ENCODE measurements at regions not wholly inside any gene's neighbourhood (a gene's known extent, or its start where the extent isn't known, plus 50 kb on each side); places are given as distances from the start of the nearest gene placed in this dataset.

- Histone ChIP-seq H3K9ac (ENCODE audit: low read depth, low read length) (no peak overlapping the region), H3K27me3 (ENCODE audit: insufficient read depth, low read length, poor library complexity) (no peaks in the 10 kb centered on the region), H3K79me2 (ENCODE audit: insufficient read depth, low read length) (no peaks in the 10 kb centered on the region), H3K36me3 (ENCODE audit: insufficient read depth, low read length) (no peaks in the 10 kb centered on the region), H3K4me3 (ENCODE audit: low read depth in 1 of 2, low read length in 2 of 2) (no peak overlapping the region), H3K4me1 (ENCODE audit: insufficient read depth, low read length) (no peaks in the 10 kb centered on the region), H3K4me2 (ENCODE audit: insufficient read depth, low read length) (no peak overlapping the region), H2AFZ (ENCODE audit: low read depth, low read length) (no peak overlapping the region), H3K27ac (ENCODE audit: low read length) (no peak overlapping the region), H4K20me1 (ENCODE audit: insufficient read depth, low read length) (no peaks in the 10 kb centered on the region), H3K9me3 (ENCODE audit: insufficient read depth, low read length, severe bottlenecking) (no peaks in the 10 kb centered on the region)
- TF ChIP-seq EZH2 (IDR thresholded peaks at IDR 0.05; ENCODE audit: borderline replicate concordance, low read depth, low read length, severe bottlenecking) (no peak), CTCF (IDR thresholded peaks at IDR 0.05; ENCODE audit: borderline replicate concordance, extremely low read depth, low read length, poor library complexity, severe bottlenecking) (no peak)
- DNase-seq (no peak), ATAC-seq (ENCODE audit: insufficient read depth, low read depth) (no peak)
Observed at GRCh38 chr15:97350813-97351212, 609.7 kb upstream of the ARRDC4 start.

- DNase-seq (no peak), ATAC-seq (ENCODE audit: insufficient read depth, low read depth) (no peak)
- H3K9me3 ChIP-seq (ENCODE audit: insufficient read depth, low read length, severe bottlenecking), result no peaks in the 10 kb centered on the region
- no peaks in the 10 kb centered on the region for H3K79me2 ChIP-seq (ENCODE audit: insufficient read depth, low read length)
- no peak overlapping the region for H3K4me3 ChIP-seq (ENCODE audit: low read depth in 1 of 2, low read length in 2 of 2)
- H3K4me1 ChIP-seq (ENCODE audit: insufficient read depth, low read length), result no peaks in the 10 kb centered on the region
- H2AFZ ChIP-seq (ENCODE audit: low read depth, low read length), result no peak overlapping the region
- H3K9ac ChIP-seq (ENCODE audit: low read depth, low read length), result no peak overlapping the region
- H3K27me3 ChIP-seq (ENCODE audit: insufficient read depth, low read length, poor library complexity), result peaks cover 7% of the 10 kb centered on the region
- H3K4me2 ChIP-seq (ENCODE audit: insufficient read depth, low read length), result no peak overlapping the region
- no peak overlapping the region for H3K27ac ChIP-seq (ENCODE audit: low read length)
- no peaks in the 10 kb centered on the region for H4K20me1 ChIP-seq (ENCODE audit: insufficient read depth, low read length)
- H3K36me3 ChIP-seq (ENCODE audit: insufficient read depth, low read length), result no peaks in the 10 kb centered on the region
- TF ChIP-seq CTCF (IDR thresholded peaks at IDR 0.05; ENCODE audit: borderline replicate concordance, extremely low read depth, low read length, poor library complexity, severe bottlenecking) (no peak), EZH2 (IDR thresholded peaks at IDR 0.05; ENCODE audit: borderline replicate concordance, low read depth, low read length, severe bottlenecking) (no peak)
Observed at GRCh38 chr15:97383516-97383915, 577.0 kb upstream of the ARRDC4 start.

DNA sequence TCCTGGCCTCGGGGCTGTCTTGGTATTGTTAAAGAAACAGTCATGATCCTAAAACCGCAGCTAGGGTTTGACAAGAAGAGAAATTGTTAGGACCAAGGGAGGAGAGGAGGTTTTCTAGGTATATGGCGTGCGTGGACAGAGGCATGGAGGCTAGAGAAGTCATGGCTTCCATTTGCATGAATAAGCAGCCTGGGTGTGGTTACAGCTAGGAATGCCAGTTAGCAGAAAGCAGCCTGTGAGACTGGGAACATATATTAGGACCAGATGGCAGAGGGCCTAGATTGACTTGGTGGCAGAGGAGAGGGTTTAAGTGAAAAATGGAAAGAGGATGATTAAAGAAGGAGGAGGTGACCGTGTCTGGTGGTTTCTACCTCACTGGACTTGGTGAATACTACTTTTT, 573.6 kb upstream of the ARRDC4 start:
- Histone ChIP-seq H2AFZ (ENCODE audit: low read depth, low read length) (no peak overlapping the region), H3K9ac (ENCODE audit: low read depth, low read length) (no peak overlapping the region), H4K20me1 (ENCODE audit: insufficient read depth, low read length) (no peaks in the 10 kb centered on the region), H3K4me1 (ENCODE audit: insufficient read depth, low read length) (no peaks in the 10 kb centered on the region), H3K36me3 (ENCODE audit: insufficient read depth, low read length) (no peaks in the 10 kb centered on the region), H3K27ac (ENCODE audit: low read length) (no peak overlapping the region), H3K79me2 (ENCODE audit: insufficient read depth, low read length) (no peaks in the 10 kb centered on the region), H3K4me2 (ENCODE audit: insufficient read depth, low read length) (no peak overlapping the region), H3K27me3 (ENCODE audit: insufficient read depth, low read length, poor library complexity) (peaks cover 7% of the 10 kb centered on the region), H3K4me3 (ENCODE audit: low read depth in 1 of 2, low read length in 2 of 2) (no peak overlapping the region), H3K9me3 (ENCODE audit: insufficient read depth, low read length, severe bottlenecking) (no peaks in the 10 kb centered on the region)
- DNase-seq (no peak), ATAC-seq (ENCODE audit: insufficient read depth, low read depth) (no peak)
- TF ChIP-seq CTCF (IDR thresholded peaks at IDR 0.05; ENCODE audit: borderline replicate concordance, extremely low read depth, low read length, poor library complexity, severe bottlenecking), result no peak
- no peak for TF ChIP-seq EZH2 (IDR thresholded peaks at IDR 0.05; ENCODE audit: borderline replicate concordance, low read depth, low read length, severe bottlenecking)

DNA sequence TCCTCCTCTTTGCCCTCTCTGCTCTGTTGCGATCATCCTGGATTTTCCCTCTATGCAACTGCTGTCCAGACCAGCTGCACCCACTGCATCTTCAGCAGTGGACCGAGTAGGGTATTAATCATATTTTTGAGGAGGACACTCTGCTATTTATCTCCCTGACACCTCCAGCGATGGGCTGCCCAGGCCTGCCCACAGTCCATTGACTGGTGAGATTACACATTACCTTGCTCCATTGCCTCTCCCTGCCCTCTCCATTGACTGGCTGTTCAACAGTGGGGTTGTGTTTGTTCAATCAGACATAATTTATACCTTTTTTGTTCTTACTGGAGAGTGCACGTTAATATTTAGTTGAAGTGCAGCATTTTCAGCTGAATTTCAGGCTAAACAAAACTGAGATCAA, 559.3 kb upstream of the ARRDC4 start:
- no peak overlapping the region for H2AFZ ChIP-seq (ENCODE audit: low read depth, low read length)
- no peak overlapping the region for H3K4me3 ChIP-seq (ENCODE audit: low read depth in 1 of 2, low read length in 2 of 2)
- H3K4me2 ChIP-seq (ENCODE audit: insufficient read depth, low read length), result no peak overlapping the region
- TF ChIP-seq EZH2 (IDR thresholded peaks at IDR 0.05; ENCODE audit: borderline replicate concordance, low read depth, low read length, severe bottlenecking), result no peak
- TF ChIP-seq CTCF (IDR thresholded peaks at IDR 0.05; ENCODE audit: borderline replicate concordance, extremely low read depth, low read length, poor library complexity, severe bottlenecking), result no peak
- DNase-seq (no peak), ATAC-seq (ENCODE audit: insufficient read depth, low read depth) (no peak)
- no peaks in the 10 kb centered on the region for H3K27me3 ChIP-seq (ENCODE audit: insufficient read depth, low read length, poor library complexity)
- no peak overlapping the region for H3K9ac ChIP-seq (ENCODE audit: low read depth, low read length)
- no peaks in the 10 kb centered on the region for H3K4me1 ChIP-seq (ENCODE audit: insufficient read depth, low read length)
- H4K20me1 ChIP-seq (ENCODE audit: insufficient read depth, low read length), result no peaks in the 10 kb centered on the region
- H3K9me3 ChIP-seq (ENCODE audit: insufficient read depth, low read length, severe bottlenecking), result no peaks in the 10 kb centered on the region
- H3K79me2 ChIP-seq (ENCODE audit: insufficient read depth, low read length), result no peaks in the 10 kb centered on the region
- no peaks in the 10 kb centered on the region for H3K36me3 ChIP-seq (ENCODE audit: insufficient read depth, low read length)
- no peak overlapping the region for H3K27ac ChIP-seq (ENCODE audit: low read length)
